Peyer's patch (tissue), 4 donors: ENCODE measurements at regions not wholly inside any gene's neighbourhood (a gene's known extent, or its start where the extent isn't known, plus 50 kb on each side); places are given as distances from the start of the nearest gene placed in this dataset.

Experiments used
- DNase-seq, 3 donors: peaks; one replicate each; pipeline ENCODE4 v3.0.0-alpha.2; 2017 to 2019
- H3K27ac ChIP-seq, 4 donors: fragments of 200-600 bp; sonication (generic); one replicate each; pipeline ENCODE4 v1.5.1; 2016 to 2019
- H3K27me3 ChIP-seq, 2 donors: fragments of 200-600 bp; sonication (generic); one replicate each; pipeline ENCODE4 v1.5.1; 2019
- H3K36me3 ChIP-seq, 3 donors: fragments of 200-600 bp; sonication (generic); one replicate each; pipeline ENCODE4 v1.5.1; 2016 to 2019
- H3K4me1 ChIP-seq, 4 donors: fragments of 200-600 bp; sonication (generic); one replicate each; pipeline ENCODE4 v1.5.1; 2016 to 2019
- H3K4me3 ChIP-seq, 4 donors: fragments of 200-600 bp; sonication (generic); 1 replicate in 3 of 4; 2 replicates in 1 of 4; pipeline ENCODE4 v1.5.1; 2016 to 2019; ENCODE audit warnings: mild to moderate bottlenecking in 1 of 4
- H3K9me3 ChIP-seq, 4 donors: fragments of 200-600 bp; sonication (generic); one replicate each; pipeline ENCODE4 v1.5.1; 2016 to 2019; ENCODE audit warnings: mild to moderate bottlenecking in 1 of 4
- POLR2A ChIP-seq, 2 donors: fragments of 450-650 bp; IDR thresholded peaks; one replicate each; pipeline ENCODE4 v1.5.1; 2017; ENCODE audit warnings: antibody characterized with exemption in 2 of 2, mild to moderate bottlenecking in 2 of 2, moderate library complexity in 2 of 2
- TF ChIP-seq, protein P1 (sequence below), 6 experiments: fragments of 450-650 bp in 4 of 6; fragments of 200-600 bp in 2 of 6; sonication (generic) in 1 of 6; IDR thresholded peaks; one replicate each; pipeline ENCODE4 v1.5.1; 2017 to 2019; ENCODE audit warnings: antibody characterized with exemption in 6 of 6, mild to moderate bottlenecking in 3 of 6, moderate library complexity in 1 of 6

- H3K9me3 ChIP-seq = peaks cover 0 to 15% (median 0%) of the 10 kb centered on the region in 4 donors
- H3K4me1 ChIP-seq = no peaks in the 10 kb centered on the region
- no peaks in the 10 kb centered on the region for H3K36me3 ChIP-seq
- no peaks in the 10 kb centered on the region for H3K27me3 ChIP-seq
- H3K27ac ChIP-seq = no peak overlapping the region
- H3K4me3 ChIP-seq = no peak overlapping the region
- no peak for TF ChIP-seq POLR2A (IDR thresholded peaks at IDR 0.05)
- TF ChIP-seq, protein P1, sequence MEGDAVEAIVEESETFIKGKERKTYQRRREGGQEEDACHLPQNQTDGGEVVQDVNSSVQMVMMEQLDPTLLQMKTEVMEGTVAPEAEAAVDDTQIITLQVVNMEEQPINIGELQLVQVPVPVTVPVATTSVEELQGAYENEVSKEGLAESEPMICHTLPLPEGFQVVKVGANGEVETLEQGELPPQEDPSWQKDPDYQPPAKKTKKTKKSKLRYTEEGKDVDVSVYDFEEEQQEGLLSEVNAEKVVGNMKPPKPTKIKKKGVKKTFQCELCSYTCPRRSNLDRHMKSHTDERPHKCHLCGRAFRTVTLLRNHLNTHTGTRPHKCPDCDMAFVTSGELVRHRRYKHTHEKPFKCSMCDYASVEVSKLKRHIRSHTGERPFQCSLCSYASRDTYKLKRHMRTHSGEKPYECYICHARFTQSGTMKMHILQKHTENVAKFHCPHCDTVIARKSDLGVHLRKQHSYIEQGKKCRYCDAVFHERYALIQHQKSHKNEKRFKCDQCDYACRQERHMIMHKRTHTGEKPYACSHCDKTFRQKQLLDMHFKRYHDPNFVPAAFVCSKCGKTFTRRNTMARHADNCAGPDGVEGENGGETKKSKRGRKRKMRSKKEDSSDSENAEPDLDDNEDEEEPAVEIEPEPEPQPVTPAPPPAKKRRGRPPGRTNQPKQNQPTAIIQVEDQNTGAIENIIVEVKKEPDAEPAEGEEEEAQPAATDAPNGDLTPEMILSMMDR (IDR thresholded peaks at IDR 0.05) = no peak
- DNase-seq = no peak
These were observed 184.0 kb downstream of the BMP7 start for GRCh38 chr20:57082357-57082945.

DNA sequence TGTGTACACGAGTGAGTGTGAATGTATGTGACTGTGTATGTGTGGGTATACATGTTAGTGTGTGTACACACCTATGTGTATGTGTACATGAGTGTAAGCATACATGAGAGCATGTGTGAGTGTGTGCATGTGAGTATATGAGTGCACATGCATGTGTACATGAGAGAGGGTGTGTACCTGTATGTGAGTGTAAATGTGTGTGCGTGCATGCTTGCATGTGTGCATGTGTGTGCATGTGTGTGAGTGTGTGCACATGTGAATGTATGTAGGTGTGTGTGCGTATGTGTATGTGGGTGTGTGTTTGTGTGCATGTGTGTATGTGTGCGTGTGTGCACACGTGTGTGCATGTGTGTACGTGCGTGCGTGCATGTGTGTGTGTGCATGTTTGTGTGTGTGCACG is 183.4 kb downstream of the BMP7 start:
- TF ChIP-seq, protein P1 (IDR thresholded peaks at IDR 0.05) = no peak
- no peak for TF ChIP-seq POLR2A (IDR thresholded peaks at IDR 0.05)
- Histone ChIP-seq H3K4me1 (no peaks in the 10 kb centered on the region), H3K27me3 (no peaks in the 10 kb centered on the region), H3K4me3 (no peak overlapping the region), H3K36me3 (no peaks in the 10 kb centered on the region), H3K27ac (no peak overlapping the region), H3K9me3 (peaks cover 0 to 13% (median 0%) of the 10 kb centered on the region in 4 donors)
- no peak for DNase-seq

- Histone ChIP-seq H3K36me3 (no peaks in the 10 kb centered on the region), H3K27ac (no peak overlapping the region), H3K27me3 (no peaks in the 10 kb centered on the region), H3K9me3 (no peaks in the 10 kb centered on the region), H3K4me1 (no peaks in the 10 kb centered on the region), H3K4me3 (no peak overlapping the region)
- TF ChIP-seq, protein P1 (IDR thresholded peaks at IDR 0.05) = no peak
- no peak for TF ChIP-seq POLR2A (IDR thresholded peaks at IDR 0.05)
- DNase-seq = no peak
These were observed 180.4 kb downstream of the BMP7 start for GRCh38 chr20:57086066-57086465.

DNA sequence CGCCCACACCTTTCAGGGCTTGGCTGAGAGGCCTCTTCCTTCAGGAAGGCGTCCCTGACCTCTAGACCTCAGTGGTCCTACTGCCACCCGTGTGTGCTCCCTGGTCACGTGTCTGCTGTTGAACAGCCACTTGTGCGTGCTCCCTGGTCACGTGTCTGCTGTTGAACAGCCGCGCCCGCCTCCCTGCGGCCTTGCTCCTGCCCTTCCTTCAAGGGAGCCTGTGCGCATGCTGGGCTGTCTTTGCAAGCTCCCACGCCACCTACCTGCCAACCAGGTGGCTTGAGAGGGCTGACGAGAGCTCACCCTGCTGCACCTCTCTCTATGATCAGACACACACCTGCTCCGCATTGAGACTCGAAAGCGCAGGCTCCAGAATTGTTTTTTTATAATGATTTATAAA is 179.3 kb downstream of the BMP7 start:
- DNase-seq = no peak
- Histone ChIP-seq H3K27me3 (no peaks in the 10 kb centered on the region), H3K27ac (no peak overlapping the region), H3K9me3 (no peaks in the 10 kb centered on the region), H3K4me1 (no peaks in the 10 kb centered on the region), H3K4me3 (no peak overlapping the region), H3K36me3 (no peaks in the 10 kb centered on the region)
- TF ChIP-seq, protein P1 (IDR thresholded peaks at IDR 0.05) = no peak
- no peak for TF ChIP-seq POLR2A (IDR thresholded peaks at IDR 0.05)

GRCh38 chr20:57087705-57088104 is 178.7 kb downstream of the BMP7 start:
- no peaks in the 10 kb centered on the region for H3K4me1 ChIP-seq
- no peak for TF ChIP-seq POLR2A (IDR thresholded peaks at IDR 0.05)
- no peaks in the 10 kb centered on the region for H3K9me3 ChIP-seq
- H3K4me3 ChIP-seq = no peak overlapping the region
- no peak for DNase-seq
- H3K27me3 ChIP-seq = no peaks in the 10 kb centered on the region
- H3K27ac ChIP-seq = no peak overlapping the region
- no peaks in the 10 kb centered on the region for H3K36me3 ChIP-seq

- TF ChIP-seq, protein P1 (IDR thresholded peaks at IDR 0.05) = no peak
- TF ChIP-seq POLR2A (IDR thresholded peaks at IDR 0.05) = no peak
- Histone ChIP-seq H3K27ac (no peak overlapping the region), H3K36me3 (no peaks in the 10 kb centered on the region), H3K4me3 (no peak overlapping the region), H3K27me3 (no peaks in the 10 kb centered on the region), H3K4me1 (no peaks in the 10 kb centered on the region), H3K9me3 (no peaks in the 10 kb centered on the region)
- DNase-seq = no peak
These were observed 178.0 kb downstream of the BMP7 start for GRCh38 chr20:57088436-57088835.
